OCI-LY3 (cell line): ENCODE measurements at regions not wholly inside any gene's neighbourhood (a gene's known extent, or its start where the extent isn't known, plus 50 kb on each side); places are given as distances from the start of the nearest gene placed in this dataset.

ENCODE experiments used
- CTCF ChIP-seq: fragments of 200-600, 300-600 bp; sonication (generic); IDR thresholded peaks from 2 replicates; pipeline ENCODE4 v1.5.1; 2014; ENCODE audit warnings: antibody characterized with exemption, low read length, low read depth
- EZH2phosphoT487 ChIP-seq: fragments of 200-600 bp; shearing (Covaris generic); IDR thresholded peaks from 2 replicates; pipeline ENCODE4 v1.6.1; 2018; ENCODE audit warnings: antibody characterized with exemption, mixed run types, low read depth

- no peak for TF ChIP-seq CTCF
- TF ChIP-seq EZH2phosphoT487: no peak
Measured at GRCh38 chr12:115868624-115869023, 408.9 kb downstream of the MED13L start.
